UCSD-AML1 (cell line): ENCODE measurements at regions not wholly inside any gene's neighbourhood (a gene's known extent, or its start where the extent isn't known, plus 50 kb on each side); places are given as distances from the start of the nearest gene placed in this dataset.

Experiments
- DNase-seq: peaks from one replicate; lab custom pipeline; 2025; ENCODE audit not compliant: unreplicated experiment; lab: John Stamatoyannopoulos, UW

GRCh38 chr21:35359076-35359475, 310.0 kb upstream of the RUNX1 start:
- DNase-seq: no peak

- no peak for DNase-seq
These were observed 308.9 kb upstream of the RUNX1 start for GRCh38 chr21:35358008-35358407.

- no peak for DNase-seq
These were observed 308.1 kb upstream of the RUNX1 start for GRCh38 chr21:35357041-35357780.

GRCh38 chr21:35354078-35354477, 305.0 kb upstream of the RUNX1 start:
- no peak for DNase-seq

GRCh38 chr21:35352793-35353192, 303.7 kb upstream of the RUNX1 start:
- no peak for DNase-seq

- no peak for DNase-seq
These were observed 303.1 kb upstream of the RUNX1 start for GRCh38 chr21:35352066-35352770.

- DNase-seq: no peak
These were observed 302.3 kb upstream of the RUNX1 start for GRCh38 chr21:35351434-35351833.

GRCh38 chr21:35350965-35351364, 301.9 kb upstream of the RUNX1 start:
- DNase-seq: no peak

- no peak for DNase-seq
These were observed 300.4 kb upstream of the RUNX1 start for GRCh38 chr21:35349376-35350080.

- no peak for DNase-seq
These were observed 299.6 kb upstream of the RUNX1 start for GRCh38 chr21:35348686-35349085.

- DNase-seq: no peak
These were observed 297.6 kb upstream of the RUNX1 start for GRCh38 chr21:35346697-35347096.

- DNase-seq: no peak
These were observed 296.9 kb upstream of the RUNX1 start for GRCh38 chr21:35345954-35346353.

GRCh38 chr21:35344582-35344981, 295.5 kb upstream of the RUNX1 start:
- DNase-seq: no peak

GRCh38 chr21:35343046-35343819, 294.1 kb upstream of the RUNX1 start:
- no peak for DNase-seq

GRCh38 chr21:35342440-35342839, 293.3 kb upstream of the RUNX1 start:
- no peak for DNase-seq

- no peak for DNase-seq
These were observed 291.2 kb upstream of the RUNX1 start for GRCh38 chr21:35340273-35340672.

- no peak for DNase-seq
These were observed 290.0 kb upstream of the RUNX1 start for GRCh38 chr21:35338881-35339632.

- no peak for DNase-seq
These were observed 289.2 kb upstream of the RUNX1 start for GRCh38 chr21:35338281-35338680.

- DNase-seq: no peak
These were observed 288.5 kb upstream of the RUNX1 start for GRCh38 chr21:35337573-35337972.

- no peak for DNase-seq
These were observed 287.4 kb upstream of the RUNX1 start for GRCh38 chr21:35336534-35336933.
